DMS 273 (cell line): ENCODE measurements at regions not wholly inside any gene's neighbourhood (a gene's known extent, or its start where the extent isn't known, plus 50 kb on each side); places are given as distances from the start of the nearest gene placed in this dataset.
"Not testable (repeated sequence)": the region's sequence is repeated elsewhere in the genome, so short reads cannot be mapped to it uniquely, and the experiment has no call there.

Experiments
- DNase-seq: peaks from one replicate; lab custom pipeline; 2025; ENCODE audit not compliant: unreplicated experiment; lab: John Stamatoyannopoulos, UW

DNA sequence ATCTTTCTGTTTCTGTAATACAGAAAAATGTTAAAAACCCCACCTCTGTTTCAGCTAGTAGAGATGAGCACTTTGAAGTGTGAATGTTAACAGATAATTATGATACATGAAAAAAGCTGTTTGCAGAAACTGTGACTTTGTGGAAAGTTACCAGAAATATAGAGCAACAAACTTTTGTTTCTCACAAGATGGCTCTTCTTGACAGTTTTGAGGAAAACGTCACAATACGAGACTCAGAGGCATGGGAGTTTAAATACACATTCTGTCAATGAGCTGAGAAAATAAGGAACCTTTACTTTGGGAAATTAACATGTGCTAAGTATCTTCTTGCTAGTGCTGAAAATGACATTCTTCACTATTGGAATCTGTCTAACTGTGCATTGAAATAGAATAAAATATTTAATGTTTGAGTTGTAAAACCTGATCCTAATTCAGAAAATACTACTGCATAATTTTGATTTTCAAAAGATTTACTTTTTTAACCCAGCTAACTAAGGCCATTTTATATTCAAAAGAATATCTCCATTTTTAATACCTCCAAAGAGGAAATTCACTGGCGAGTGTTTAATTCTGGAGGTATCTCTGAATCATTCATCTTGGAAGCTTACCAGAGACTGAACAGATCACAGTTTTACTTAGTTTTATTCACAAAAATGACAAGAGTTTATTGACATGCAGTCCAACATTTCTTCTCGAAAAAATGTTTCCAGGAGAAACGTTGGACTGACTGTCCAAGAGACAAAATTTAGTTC, 308.9 kb upstream of the LRFN5 start:
- DNase-seq: no peak

DNA sequence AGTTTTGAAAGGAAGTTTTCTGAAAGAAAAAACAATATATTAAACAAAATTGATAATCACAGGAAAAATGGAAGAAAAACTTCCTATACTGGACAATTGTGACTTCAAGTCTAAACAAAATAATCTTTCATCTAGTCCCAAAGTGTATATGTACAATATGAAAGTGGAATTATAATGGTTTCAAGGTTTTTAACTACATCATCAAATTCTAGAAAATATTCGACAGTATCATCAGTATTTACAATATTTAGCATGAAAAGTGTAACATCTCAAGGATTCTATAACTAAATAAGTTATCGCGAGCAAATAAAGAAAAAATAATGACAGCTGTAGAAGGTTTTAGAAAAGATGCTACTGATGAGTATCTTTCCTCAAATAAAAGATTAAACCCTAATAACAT, 310.9 kb upstream of the LRFN5 start:
- no peak for DNase-seq

DNA sequence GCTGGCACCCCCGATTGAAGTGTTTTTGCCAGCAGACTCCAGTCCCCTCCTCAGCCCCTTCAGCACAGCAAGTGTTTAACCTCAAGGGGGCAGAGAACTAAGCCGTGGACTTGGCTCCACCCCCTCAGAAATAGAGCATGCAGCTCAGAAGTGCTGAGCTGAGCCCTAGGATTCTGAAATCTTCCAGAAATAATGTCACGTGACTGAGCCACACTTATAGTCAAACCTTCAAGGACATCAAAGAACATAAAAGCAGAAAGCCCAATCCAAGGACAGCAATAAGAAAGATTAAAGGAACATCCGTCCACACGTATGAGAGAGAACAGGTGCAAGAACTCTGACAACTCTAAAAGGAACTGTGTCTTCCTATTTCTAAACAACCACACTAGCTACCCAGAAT, 317.7 kb upstream of the LRFN5 start:
- DNase-seq: no peak

DNA sequence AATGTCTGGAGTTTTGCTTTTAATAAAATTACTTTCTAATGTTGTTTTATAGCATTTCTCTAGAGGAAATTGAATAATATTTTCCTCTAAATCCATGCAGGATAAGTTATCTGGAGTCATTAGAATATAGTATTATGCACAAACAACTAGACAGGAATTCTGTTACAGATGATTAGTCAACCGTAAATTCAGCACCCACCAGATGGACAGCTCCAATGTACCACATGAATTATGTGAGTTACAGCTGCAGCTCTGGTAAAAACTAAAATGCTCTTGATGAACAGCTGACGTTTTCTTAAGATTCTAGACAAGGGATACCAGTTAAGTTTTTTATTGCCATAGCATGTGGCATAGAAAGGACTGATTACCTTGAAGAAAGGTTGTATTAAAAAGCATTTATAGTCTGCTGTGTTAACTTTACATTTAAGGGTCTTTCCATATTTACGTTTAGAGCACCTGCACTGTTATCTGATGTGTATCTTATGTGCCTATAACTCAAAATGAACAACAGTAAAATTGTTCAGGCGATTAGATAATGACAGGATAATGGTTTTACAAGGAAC, 321.4 kb upstream of the LRFN5 start:
- DNase-seq: peak; percentile 85

DNA sequence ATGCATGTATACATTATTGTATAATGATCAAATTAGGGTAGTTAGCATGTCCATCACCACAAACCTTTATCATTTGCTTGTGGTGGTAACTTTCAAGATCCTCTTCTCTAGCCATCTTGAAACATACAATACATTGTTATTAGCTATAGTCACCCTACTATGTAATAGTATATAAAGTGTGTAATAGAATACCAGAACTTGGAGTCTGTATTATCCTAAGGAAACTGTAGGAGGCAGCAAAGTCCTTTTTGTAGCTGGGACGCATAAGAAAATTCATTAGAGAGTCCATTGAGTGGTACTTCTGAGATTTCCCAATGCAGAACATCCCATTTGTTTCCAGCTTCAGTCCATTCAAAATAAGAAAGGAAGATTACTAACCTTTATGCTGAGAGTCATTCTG, 325.9 kb upstream of the LRFN5 start:
- DNase-seq: peak; percentile 53

DNA sequence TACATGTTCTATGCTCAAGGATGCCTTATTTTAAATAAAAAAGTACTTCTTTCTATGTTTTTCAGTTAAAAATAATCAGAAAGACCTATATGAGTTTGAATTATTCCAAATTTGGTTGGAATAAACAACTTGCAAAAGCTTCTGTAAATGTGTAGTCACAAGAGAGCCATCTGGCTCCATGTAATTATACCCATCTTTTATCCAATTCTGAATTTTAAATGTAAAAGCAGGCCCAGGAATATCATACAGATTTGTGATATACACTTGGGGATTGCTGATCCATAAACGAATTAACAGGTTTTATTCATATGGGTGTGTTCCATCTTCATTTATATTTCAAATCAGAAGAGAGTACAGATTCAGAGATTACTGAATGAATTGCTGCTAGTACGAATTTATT, 329.2 kb upstream of the LRFN5 start:
- DNase-seq: peak; percentile 9

DNA sequence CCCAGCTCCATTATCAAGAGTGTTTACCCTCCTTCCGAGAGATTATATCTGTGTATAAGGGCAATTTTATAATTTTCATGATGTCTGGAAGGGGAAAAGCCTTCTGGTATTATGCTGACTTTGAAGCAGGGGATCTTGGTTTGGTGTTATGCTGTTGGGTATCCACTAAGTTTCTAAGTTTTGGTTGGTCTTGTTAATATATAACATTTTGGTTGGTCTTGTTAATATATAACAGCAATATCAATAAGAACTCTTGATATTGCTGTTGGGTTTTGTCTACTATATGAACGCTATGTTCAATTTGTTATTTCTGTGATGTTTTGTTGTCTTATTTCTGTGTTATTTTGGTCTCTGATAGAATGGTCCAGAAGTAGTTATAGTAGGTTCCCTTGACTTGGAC, 349.2 kb upstream of the LRFN5 start:
- DNase-seq: no peak

DNA sequence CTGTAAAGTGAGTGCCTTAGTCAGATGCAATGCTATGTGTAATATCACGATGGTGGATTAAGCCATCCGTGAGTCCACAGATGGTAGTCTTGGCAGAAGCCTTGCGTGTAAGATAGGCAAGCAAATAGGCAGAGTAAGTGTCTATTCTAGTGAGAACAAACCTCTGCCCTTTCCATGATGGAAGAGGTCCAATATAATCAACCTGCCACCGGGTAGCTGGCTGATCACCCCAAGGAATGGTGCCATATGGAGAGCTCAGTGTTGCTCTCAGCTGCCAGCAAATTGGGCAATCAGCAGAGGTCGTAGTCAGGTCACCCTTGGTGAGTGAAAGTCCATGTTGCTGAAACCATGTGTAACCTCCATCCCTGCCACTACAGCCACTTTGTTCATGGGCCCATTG, 371.2 kb upstream of the LRFN5 start:
- peak; percentile 90 for DNase-seq

DNA sequence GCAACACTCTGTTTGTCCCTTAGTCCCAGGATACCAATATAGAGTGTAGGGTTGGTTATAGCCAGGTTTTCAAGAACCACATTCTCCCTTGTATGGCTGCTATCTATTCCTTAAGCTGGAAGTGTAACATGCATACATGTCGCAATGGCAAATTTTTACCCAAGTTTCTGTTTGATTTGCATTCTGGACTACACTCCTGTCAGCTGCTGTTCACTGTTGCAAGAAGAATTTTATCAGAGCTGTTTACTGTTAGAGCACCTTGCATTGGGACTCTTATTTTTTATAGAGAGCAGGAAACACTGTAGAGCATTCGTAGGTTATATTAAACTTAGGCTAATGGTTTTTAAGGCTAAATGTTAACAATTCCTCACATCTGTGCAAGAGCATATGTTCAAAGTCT, 376.0 kb upstream of the LRFN5 start:
- DNase-seq: peak; percentile 6

DNA sequence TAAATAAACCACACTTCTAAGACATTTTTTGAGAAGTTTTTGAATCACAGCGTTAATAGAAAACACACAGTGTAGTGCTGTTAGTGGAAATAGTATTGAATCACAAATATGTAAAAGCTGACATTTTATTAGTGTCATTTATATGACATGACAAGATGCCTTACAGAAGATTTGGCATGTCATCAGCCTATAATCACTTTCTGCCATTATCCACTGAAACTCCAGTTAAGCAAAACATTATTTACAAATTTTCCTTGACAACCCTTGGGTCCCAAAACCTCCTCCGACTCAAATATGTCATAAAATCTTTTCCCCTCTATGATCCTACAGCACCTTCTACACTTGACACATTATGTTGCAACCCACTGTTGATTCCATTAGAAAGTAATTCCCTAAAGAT, 376.9 kb upstream of the LRFN5 start:
- no peak for DNase-seq

DNA sequence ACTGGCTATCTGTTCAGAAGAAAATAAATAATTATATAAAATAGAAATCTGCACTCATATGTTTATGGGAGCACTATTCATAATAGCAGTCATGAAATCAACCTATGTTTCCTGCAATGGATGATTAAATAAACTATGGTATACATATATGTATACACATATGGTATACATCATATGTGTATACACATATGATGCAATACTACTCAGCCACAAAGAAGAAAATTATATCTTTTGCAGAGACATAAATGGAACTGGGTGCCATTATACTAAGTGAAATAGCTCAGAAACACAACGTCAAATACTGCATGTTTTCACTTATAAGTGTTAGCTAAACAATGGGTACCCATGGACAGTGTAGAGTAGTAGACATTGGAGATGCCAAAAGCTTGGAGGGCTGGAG, 381.2 kb upstream of the LRFN5 start:
- no peak for DNase-seq

DNA sequence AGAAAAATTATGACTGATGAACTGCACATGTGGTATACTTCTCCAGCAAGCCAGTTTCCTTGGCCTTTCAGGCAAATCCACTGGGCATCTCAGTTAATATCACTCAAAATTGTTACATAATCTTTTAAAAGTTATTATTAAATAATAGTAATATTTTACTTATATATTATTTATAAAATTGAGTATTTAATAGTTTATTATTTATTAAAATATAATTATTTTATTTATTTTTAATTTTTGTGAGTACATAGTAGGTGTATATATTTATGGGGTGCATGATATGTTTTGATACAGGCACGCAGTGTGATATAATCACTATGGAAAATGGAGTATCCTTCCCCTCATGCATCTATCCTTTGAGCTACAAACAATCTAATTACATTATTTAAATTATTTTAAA, 384.1 kb upstream of the LRFN5 start:
- no peak for DNase-seq

DNA sequence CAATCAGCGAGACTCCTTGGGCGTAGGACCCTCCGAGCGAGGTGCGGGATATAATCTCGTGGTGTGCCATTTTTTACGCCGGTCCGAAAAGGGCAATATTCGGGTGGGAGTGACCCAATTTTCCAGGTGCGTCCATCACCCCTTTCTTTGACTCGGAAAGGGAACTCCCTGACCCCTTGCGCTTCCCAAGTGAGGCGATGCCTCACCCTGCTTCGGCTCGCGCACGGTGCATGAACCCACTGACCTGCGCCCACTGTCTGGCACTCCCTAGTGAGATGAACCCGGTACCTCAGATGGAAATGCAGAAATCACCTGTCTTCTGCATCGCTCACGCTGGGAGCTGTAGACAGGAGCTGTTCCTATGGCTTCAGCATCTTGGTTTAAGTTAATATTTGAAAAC, 391.7 kb upstream of the LRFN5 start:
- DNase-seq: not testable (repeated sequence)

DNA sequence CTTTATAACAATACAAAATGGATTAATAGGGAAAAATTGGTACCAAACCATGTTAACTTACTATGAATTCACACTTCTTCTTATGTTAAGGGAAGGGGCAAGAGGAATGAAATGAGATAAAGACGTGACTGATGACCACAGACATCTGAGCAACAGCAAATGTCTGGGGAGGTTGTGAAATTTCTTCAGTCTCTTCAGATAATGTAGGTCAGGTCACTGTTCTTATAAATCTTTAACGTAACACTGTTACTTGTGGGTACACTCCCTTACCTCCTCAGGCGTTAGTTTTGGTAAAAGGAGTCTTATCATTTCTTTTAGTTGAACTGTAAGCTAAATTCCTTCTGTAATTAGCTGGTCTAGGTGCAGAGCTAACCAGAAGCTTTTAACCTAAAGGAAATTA, 405.0 kb upstream of the LRFN5 start:
- no peak for DNase-seq

DNA sequence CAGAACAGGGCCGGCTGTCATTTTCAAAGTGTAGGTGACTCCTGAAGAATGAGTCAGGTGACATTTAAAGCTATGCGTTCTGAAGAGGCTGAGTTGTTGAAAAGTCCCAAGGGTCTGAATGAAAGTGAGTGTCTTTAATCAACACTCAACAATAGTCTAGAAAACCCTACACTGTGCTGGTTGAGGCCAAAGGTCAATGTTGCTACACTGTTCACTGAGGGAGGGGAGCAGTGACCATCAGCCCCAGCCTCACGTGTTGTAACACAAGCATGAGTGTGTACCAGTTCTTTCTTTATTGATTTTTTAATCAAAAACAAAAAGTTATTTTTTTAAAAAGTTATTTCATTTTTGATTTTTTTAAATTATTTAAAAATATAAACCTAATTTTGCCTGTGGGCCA, 418.8 kb upstream of the LRFN5 start:
- DNase-seq: no peak

DNA sequence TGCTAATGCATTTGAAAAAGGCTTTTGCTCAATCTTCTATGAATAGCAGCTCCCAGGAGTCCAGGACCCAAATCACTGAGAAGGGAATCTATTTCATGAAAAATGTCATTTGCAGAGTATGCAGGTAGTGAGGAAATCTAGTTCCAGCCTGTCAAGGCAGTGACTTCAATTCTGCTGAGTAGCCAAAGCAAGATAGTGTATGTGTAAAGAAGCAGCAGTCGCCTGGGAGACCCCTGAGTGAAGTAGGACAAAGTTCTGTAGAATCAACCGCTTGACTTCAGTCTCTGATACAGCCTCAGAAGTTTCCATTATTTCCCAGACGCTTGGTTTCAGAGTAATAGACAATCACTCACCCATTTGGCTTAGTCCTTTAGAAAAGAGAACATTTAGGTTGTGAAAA, 435.6 kb upstream of the LRFN5 start:
- no peak for DNase-seq

DNA sequence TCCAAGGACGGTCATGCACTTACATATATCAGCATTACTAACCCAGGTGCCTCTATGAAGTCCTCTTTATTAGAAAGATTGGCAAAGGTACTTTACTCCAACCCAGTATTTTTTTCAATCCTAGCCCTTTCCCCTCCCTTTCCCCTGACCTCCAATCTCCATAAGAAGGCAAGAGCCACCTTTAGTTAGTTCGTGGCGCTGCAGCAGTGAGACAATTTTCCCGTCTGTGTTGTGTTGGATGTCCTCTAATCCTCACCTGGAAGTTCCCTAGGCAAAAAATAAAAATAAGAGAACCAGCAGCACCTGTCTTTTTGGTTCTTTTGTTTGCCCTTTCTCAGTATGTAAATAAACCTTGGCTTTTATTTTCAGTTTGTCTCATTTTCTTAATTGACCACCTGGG, 439.6 kb upstream of the LRFN5 start:
- no peak for DNase-seq

DNA sequence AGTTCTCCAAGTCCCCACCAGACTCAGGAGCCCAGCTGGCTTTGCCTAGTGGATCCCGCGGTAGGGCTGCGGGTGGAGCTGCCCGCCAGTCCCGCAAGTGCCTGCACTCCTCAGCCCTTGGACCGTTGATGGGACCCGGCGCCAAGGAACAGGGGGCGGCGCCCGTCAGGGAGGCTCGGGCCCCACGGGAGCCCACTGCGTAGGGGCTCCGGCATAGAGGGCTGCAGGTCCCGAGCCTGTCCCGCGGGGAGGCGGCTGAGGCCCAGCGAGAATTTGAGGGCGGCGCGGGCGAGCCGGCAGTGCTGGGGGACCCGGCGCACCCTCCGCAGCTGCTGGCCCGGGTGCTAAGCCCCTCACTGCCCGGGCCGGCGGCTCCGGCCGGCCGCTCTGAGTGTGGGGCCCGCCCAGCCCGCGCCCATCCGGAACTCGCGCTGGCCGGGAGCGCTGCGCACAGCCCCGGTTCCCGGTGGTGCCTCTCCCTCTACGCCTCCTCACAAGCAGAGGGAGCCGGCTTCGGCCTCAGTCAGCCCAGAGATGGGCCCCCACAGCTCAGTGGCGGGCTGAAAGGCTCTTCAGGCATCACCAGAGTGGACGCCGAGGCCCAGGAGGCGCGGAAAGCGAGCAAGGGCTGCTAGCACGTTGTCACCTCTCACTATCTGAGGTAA, 452.4 kb upstream of the LRFN5 start:
- DNase-seq: no peak

DNA sequence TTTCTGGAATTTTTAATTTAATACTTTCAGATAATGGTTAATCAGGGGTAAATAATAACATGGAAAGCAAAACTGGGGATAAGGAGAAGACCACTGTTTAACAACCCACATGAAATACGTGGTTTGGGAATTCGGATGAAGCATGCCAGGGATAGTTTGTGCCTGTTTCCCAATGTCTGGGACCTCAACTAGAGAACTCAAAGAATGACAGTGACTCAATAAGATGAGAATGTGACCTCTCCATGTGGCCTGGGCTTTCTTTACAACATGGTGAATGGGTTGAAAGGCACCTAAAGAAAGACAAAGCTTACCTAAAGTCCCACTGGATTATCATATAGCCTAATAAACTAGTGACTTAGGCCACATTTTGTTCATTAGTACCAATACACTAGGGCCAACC, 460.3 kb upstream of the LRFN5 start:
- no peak for DNase-seq

DNA sequence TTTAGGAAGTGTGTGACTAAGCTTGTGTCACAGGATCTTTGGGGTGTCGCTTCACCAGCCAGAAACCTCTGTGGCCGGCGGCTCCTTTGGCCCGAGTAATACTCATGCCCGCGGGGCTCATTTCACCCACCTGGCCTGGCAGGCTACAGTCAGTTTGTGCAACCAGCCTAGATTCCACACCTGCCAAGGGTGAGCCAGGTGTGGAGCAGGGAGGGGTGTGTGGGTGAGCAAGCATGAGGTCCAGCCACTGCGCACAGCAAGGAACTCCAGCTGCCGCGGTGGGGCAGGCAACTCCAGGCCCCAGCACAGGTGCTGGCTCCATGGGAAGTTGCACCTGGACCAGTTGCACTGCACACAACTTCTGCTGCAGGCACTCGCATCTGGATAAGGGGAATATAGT, 462.3 kb upstream of the LRFN5 start:
- DNase-seq: no peak

DNA sequence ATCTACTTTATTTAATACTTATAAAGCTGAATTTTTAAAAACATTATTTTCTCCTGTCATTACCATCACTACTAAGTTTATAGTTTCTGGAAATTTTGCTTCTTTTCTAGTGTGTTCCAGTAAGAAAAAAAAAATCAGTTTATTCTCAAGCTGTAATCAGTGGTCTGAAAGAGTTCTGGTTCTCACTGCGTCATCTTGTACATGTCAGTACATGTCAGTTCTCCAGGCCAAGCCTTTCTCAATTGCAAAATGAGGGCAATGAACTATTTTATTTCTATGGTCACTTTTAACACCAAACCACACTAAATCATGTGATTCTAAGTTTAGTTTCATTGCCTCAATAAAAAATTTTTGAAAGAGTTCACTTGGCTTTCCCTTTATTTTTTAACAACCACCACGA, 468.9 kb upstream of the LRFN5 start:
- peak; percentile 51 for DNase-seq

DNA sequence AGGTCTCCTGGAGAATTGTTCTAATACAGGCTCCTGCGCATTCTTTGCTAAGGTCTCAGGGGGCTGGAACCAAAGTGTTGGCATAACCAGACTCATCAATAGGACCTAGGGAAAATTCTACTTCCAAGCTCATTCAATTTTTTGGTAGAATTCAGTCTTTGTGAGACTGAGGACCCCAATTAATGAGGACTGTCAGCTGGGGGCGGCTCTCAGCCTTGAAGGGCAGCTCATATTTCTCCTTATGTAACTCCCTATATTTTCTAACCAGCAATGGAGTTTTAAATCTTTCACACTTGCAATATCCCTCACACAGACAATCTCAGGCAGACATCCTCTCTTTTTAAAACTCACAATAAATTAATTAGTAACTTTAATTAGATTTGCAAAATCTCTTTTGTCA, 476.4 kb upstream of the LRFN5 start:
- DNase-seq: peak; percentile 6

DNA sequence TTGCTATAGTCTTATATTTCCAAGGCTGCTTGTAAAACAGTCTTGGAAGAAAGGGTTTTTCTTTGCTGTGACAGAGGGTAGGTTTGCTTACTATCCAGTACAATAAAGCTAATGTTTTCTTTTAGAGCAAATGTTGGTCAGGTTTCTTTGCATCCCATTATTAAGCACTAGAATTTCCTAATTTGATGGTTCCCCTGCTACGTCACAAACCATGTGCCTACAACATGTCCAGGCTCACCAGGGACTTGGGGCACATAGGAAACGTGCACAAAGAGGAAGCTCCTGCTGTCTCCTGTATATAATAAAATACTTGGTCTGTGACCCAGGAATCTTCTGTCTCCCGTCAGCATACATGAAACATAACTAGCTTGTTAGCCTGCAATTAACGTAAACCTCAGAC, 486.3 kb upstream of the LRFN5 start:
- no peak for DNase-seq
